H1 (cell line): ENCODE measurements at regions not wholly inside any gene's neighbourhood (a gene's known extent, or its start where the extent isn't known, plus 50 kb on each side); places are given as distances from the start of the nearest gene placed in this dataset.

Experiments
- FOSL1 ChIP-seq: IDR thresholded peaks from 2 replicates; pipeline ENCODE4 v1.6.1; 2011; ENCODE audit warnings: mild to moderate bottlenecking, low read depth, low read length, moderate library complexity; ENCODE audit not compliant: insufficient read depth
- POLR2A ChIP-seq, 2 experiments: IDR thresholded peaks; 1 replicate in 1 of 2; 2 replicates in 1 of 2; pipeline ENCODE4 v1.6.1; 2011; ENCODE audit warnings: low read depth in 2 of 2, low read length in 2 of 2, mild to moderate bottlenecking in 2 of 2; ENCODE audit errors: control extremely low read depth in 1 of 2
- RNF2 ChIP-seq: fragments of 200-900, 300-1000 bp; sonication (generic); IDR thresholded peaks from 2 replicates; pipeline ENCODE4 v1.7.1; 2016; ENCODE audit warnings: borderline replicate concordance, low read depth, mild to moderate bottlenecking, antibody characterized with exemption, low read length; ENCODE audit not compliant: poor library complexity, severe bottlenecking; ENCODE audit errors: missing control alignments
- TF ChIP-seq, protein P1 (sequence below): IDR thresholded peaks from 2 replicates; pipeline ENCODE4 v1.6.1; 2011; ENCODE audit warnings: low read depth, mild to moderate bottlenecking, low read length; ENCODE audit not compliant: insufficient read depth

GRCh38 chr5:124885490-124885889 lies 139.1 kb upstream of the ZNF608 start (continued):
- TF ChIP-seq, protein P1, sequence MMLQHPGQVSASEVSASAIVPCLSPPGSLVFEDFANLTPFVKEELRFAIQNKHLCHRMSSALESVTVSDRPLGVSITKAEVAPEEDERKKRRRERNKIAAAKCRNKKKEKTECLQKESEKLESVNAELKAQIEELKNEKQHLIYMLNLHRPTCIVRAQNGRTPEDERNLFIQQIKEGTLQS, result no peak
- no peak for TF ChIP-seq FOSL1
- TF ChIP-seq RNF2, result no peak
- TF ChIP-seq POLR2A (IDR thresholded peaks at IDR 0.05; ENCODE audit: control extremely low read depth in 1 of 2, low read depth in 2 of 2, low read length in 2 of 2), result no peak
